ENCODE measurements at regions not wholly inside any gene's neighbourhood (a gene's known extent, or its start where the extent isn't known, plus 50 kb on each side); places are given as distances from the start of the nearest gene placed in this dataset.
"Not testable (repeated sequence)": the region's sequence is repeated elsewhere in the genome, so short reads cannot be mapped to it uniquely, and the experiment has no call there.

DNA sequence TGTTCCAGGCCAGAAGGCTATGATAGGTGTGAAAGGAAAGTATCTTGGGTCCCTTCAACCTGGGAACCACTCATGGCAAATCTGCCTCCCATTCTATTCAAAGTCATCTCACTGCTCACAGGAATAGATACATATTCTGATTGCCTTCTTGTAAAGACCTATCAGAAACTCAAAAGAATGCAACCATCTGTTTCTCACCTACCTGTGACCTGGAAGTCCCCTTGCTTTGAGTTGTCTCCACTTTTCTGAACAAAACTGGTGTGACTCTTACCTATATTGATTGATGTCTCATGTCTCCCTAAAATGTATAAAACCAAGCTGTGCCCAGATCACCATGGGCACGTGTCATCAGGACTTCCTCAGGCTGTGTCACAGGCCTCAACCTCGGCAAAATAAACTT lies 1149.3 kb downstream of the NSUN3 start:
- DNase-seq = no peak

DNA sequence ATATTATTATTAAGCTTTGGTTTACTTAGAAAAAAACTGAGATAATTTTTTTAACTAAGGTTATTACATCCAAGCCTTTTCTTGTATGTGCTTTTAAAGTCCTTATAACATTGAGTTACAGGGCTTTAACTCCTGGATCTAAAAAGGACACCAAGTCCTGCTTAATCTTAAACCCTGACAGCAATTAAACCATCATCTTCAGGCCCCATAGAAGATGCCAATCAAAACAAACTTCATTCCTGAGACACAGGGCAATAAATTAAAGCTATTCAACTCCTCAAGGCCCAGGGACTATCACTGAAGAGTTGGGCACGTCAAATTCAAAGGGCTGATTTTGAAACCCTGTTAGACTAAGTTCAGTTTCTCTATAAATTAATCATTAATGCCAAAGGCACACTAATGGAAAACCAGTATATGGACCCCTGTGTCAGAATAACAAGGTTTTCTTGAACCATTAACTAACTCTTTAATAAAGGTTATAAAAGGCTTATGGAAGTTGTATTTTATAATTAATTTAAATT lies 1152.6 kb downstream of the NSUN3 start:
- no peak for DNase-seq

DNA sequence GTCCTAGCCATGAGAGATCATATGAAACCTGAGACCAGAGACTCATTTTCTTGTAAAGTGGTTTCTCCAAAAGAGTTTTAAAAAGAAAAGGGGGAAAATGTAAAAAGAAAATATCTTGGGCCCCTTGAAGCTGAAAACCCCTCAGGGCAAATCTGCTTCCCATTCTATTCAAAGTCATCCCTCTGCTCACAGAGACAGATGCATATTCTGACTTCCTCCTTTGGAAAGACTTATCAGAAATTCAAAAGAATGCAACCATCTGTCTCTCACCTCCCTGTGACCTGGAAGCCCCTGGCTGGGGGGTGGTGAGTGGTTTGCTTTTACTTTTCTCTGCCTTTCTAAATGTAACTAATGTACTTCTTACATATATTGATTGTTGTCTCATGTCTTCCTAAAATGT lies 1154.8 kb downstream of the NSUN3 start:
- DNase-seq = no peak

DNA sequence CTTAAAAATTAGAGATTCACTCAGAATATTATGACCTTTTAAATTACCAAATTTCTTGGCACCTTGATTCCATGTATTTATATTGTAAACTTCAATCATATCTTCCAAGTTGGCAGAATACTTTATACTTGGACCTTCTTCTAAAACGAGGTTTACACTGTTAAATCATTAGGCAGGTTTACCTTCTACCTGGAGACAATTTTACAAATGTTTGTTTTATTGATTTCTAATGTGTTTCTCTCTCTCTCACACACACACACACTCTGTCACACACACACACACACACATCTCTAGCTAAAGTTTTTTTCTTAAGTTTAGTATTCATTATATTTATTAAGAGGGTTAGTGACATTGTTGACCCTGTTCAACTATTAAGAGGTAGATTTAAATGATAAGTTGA lies 1155.6 kb downstream of the NSUN3 start:
- DNase-seq = no peak

DNA sequence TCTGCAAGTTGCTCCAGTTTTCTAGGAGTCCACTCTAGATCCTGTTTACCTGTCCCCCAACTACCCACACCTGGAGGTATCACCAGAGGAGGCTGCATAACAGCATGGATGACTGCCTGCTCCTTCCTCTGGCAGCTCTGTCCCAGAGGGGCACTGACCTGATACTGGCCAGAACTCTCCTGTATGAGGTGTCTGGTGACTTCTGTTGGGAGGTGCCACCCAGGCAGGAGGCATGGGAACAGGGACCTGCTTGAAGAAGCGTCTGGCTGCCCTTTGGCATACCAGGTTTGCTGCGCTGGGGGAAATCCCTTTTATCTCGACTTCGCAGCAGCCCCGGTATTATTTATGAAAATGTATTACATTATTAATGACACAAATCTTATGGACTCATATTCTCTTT lies 1163.6 kb downstream of the NSUN3 start:
- no peak for DNase-seq

DNA sequence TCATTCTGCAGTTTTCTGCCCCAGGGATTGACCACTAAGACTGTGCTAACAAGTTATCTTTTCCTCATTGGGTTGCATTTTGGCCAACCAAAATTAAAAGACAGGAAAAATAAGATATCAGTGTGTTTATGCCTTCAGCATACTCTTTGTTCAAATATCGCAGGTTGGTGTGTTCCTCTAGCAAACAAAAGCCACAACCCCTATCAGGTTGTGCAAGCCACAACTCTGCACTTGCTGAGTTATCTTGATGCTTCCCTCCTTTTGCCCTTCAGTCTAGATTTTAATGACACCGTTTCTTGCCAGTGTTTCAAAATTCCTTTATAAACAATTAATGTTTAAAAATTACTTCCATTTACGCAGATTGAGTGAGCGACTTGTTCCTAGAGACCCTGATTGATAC lies 1164.2 kb downstream of the NSUN3 start:
- no peak for DNase-seq

DNA sequence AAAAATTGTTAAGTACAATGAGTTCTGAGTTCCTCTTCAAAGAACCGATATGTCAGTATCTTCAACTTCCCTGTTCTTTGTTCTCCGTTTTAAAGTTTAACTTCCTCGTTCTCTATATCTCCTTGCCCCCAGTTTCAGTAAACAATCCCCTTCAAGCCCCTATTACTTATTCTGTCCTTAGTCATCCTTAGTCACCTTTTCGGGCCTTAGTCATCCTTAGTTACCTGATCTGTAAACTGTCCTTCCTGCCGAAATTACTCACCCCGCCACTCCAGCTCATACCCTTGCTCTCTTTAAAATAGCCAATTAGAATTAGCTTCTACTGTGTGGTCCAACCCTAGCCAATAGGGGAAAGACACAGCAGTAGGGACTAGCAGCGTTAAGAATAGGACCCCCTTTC lies 1165.6 kb downstream of the NSUN3 start:
- DNase-seq = no peak

DNA sequence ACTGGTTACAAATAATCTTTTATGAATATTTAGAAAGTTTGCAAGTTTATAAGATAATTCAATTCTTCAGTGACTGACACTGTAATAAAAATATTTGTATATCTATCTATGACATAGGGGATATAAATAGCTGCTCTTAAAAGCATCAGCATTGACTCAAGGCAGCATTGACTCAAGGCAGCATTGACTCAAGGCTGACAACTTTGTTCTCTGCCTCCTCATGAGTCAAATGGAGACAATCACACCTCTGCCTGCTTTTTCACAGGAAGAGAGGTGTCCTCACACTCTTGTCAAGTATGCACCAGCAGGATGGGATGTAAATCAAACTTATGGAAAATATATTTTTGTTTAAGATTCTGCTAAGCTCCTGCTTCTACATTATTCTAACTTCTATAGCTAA lies 1173.1 kb downstream of the NSUN3 start:
- DNase-seq = no peak

DNA sequence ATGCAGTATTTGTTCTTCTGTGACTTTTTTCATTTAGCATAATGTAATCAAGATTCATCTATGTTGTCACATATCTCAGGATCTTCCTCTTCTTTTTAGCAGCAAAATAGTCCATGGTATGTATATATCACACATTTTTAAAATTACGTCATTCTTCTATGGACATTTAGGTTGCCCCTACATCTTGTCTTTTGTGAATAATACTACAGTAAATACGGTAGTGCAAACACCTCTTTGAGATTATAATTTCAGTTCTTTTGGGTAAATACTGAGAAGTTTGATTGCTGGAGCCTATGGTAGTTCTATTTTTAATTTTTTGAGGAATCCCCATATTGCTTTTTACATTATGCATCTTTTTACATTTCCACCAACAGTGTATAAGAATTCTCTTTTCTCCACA lies 1174.9 kb downstream of the NSUN3 start:
- no peak for DNase-seq

DNA sequence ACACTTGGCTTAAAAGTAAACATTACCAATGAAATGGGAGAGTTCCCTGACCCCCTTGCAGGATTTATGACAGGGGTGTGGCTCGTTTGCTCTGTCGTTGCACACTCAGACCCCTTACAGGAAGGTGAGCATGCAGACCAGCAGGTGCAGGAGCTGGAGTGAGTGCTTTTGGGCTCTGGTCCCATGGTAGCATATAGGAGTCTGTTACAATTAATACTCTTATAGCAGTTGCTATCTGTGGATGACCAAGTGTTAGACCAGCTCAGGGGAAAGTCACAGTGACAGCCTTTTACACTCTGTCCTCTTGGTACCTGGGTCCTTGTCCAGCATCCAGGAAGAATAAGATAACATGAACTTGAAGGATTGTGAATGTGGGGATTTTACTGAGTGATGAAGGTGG lies 1177.5 kb downstream of the NSUN3 start:
- DNase-seq = no peak

DNA sequence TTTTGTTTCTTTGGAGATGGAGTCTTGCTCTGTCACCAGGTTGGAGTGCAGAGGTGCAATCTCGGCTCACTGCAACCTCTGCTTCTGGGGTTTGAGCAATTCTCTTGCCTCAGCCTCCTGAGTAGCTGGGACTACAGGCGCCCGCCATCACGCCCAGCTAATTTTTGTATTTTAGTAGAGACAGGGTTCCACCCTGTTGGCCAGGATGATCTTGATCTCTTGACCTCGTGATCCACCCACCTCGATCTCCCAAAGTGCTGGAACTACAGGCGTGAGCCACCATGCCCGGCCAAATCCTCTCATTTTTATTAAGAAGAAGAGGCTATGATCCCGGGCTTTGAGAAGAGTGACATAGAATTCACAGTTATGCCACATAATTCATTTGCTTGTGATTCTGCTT lies 1178.4 kb downstream of the NSUN3 start:
- DNase-seq = not testable (repeated sequence)

DNA sequence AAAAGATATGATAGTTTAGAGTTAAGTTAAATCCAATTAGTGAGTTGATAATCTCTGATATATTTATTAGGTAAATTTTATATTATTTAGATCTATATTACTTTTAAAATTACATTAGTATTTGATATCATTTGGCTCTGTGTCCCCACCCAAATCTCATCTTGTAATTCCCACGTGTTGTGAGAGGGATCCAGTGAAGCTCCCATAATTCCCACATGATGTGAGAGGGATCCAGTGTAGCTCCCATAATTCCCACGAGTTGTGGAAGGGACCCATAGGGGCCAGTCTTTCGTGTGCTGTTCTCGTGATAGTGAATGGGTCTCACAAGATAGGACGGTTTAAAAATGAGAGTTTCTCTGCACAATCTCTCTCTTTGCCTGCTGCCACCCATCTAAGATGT lies 1183.6 kb downstream of the NSUN3 start:
- no peak for DNase-seq

DNA sequence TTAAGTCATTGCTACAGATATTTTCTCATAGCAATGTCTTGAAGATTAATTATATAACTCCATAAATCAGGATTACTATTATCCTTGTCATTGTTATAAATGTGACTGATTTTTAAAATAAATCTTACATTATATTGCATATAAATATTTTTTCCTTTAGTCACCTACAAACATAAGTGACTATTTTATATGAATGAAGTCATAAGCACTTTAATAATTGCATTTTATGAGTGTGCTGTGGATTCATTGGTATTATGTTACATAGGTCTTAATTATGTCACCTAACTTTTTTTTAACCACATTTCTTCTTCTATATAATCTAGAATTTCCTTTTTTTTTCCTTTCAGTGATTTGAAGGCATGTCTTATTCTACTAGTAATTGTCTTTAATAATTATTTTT lies 1191.2 kb downstream of the NSUN3 start:
- DNase-seq = no peak

DNA sequence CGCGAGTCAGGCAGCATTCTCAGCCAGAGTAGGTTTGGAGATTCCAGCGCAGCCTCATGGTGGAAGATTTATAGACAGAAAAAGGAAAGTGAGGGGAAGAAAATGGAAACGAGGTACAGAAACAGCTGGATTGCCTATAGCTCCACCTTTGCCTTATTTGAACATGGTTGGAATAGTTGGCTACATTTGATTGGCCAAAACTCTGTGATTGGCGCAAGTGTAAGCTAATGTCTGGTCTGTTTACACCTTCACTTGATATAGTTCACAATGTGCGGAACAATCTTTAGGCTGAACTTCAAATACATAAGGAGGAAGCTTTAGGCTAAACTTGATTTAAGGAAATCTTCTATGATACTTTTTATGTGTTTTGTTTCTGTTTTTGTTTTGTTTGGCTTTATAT lies 1191.9 kb downstream of the NSUN3 start:
- no peak for DNase-seq

DNA sequence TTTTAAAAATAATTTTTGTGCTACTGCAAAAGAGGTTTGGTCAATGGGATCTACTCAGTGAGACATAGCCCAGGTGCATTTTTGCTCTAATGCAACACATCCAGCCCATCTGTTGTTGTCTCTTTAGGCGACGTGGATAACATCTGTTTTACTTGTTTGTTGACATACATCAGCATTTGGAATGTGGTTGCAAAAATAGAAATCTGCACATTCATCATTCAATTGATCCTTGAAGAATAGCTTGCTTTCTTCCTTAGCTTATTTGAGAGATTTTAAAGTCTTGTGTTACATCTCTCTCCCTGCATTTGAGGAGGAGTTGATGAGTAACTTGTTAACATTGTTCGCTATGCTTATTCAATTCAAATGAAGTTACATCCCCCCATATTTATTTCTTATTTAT lies 1202.3 kb downstream of the NSUN3 start:
- DNase-seq = peak; percentile 63

DNA sequence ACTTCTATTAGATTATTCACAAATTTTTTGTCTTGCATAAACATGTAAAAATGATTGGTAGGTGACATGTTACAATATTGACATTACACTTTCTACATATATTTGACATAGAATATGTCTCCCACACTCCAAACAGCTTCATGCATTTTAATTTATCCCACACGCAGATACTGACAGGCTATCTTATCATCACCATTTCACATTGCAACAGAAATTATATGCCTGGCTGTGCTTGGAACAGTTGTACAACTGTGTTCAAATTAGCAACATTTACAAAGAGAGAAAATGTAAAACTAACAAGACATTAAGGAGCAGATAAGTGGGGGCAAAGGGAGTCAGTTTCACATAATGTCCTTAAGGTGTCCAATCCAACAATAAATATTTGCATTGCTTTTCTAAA lies 1208.5 kb downstream of the NSUN3 start:
- DNase-seq = no peak

DNA sequence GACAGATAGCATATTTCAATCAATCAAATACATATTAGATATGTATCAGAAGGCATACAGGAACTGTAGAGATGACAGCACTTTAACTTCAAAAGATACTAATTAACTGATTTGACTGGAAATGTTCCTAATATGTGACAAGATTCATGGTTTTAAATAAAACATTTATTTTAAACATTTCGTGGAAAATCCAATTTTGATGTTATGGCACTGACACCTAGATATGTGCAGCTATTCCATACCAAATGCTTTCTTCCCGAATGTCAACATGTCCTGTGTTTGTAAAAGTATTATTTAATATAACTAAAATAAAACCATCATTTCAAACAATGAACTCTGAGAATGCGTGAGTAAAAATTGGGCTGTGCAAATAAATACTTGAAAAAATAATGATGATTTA lies 1209.3 kb downstream of the NSUN3 start:
- no peak for DNase-seq

DNA sequence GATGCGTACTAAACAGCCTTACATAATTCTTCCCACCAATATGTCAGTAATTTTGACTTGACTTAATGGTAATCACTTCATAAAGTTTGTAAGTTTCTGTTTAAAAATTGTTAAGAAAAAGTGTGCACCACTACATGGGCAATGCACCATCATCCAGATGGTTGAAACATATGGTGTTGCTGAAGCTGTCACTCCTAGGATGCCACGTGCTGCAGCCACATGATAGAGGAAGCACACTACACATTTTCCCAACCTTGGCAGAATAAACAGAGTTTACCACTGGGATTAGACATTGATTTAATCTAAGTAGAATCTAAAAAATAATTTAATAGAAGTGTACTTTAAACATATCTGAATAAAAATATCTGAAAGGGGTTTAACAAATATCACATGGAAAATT lies 1209.9 kb downstream of the NSUN3 start:
- peak; percentile 85 for DNase-seq

DNA sequence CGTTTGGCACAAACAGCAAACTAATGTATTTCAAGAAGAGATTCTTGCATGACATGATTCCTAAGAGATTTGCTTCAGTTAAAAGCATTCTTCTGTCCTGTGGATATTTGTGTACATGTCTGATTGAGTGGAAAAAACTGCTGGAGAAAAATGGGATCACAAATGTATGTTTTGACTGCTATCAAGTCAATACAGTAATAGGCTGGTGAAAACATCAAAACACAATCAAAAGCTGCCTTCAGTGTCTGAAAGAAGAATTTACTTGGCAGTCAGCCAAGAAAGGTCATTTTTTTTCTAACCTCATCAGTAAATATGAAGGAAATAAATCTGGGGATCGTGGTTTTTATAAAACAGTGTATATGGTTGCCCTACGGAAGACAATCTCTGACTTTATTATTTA lies 1214.8 kb downstream of the NSUN3 start:
- peak; percentile 14 for DNase-seq

DNA sequence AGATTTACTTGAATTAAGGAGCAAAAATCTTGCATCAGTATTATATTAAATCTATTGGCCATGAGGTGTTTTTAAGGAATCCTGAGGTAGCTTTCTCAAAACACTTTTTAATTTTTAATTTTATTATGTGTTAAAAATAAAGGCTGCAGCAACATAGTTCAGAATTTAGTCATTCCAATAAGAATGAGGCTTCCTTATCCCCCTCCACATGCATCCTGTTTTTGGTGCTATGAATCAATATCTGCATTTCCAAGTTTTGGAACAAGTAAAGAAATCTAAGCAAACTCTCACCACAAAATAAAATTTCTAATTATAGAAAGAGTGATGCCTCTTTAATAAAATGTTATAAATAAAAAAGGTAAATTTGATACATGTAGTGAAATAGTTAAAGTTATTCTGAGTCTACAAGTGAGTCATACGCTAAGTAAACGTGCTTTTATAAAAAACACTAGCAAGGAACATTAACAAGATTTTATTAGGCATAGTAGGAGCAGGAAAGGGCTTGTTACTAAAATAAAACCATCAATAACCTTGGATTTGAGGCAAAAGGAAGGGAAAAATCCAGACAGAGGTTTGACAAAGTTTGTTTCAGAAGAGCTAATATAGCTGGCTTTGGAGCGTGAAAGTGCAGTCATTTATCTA lies 1218.0 kb downstream of the NSUN3 start:
- DNase-seq = no peak

DNA sequence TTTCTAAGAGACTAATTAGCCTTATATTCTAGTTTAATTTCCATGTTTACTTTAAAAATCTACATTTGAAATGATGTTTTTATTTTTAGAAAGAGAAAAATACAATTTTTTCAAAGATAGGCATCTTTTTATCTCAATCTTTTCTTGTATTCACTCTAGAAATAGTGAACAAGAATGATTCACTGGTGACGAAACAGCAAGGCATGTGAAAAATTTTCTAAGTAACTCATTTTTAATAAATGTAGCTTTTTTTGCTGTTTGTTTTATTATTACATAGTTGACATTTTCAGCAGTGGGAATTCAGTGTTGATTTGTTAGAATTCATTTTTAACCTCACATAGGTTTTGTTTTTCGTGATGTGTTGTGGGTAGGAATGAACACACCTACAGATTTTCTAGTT lies 1226.4 kb downstream of the NSUN3 start:
- DNase-seq = no peak

DNA sequence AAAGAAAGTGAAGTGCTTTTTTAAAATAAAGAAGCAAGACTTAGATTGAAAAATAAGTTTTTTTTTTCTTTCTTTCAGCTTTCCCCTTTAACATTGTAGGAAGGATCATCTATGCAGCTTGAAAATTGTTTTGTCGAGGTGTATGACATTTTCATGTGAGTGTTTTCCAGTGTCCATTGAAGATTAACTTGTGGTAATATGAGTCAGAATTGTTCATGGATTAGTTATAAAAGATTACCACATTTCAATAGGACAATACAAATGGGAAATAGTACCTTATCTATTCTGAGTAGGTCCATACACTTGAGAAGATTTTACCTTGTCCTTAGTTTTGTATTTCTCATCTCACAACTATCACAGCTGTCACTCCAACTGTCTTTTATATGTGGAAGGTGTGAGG lies 1234.7 kb downstream of the NSUN3 start:
- DNase-seq = no peak

DNA sequence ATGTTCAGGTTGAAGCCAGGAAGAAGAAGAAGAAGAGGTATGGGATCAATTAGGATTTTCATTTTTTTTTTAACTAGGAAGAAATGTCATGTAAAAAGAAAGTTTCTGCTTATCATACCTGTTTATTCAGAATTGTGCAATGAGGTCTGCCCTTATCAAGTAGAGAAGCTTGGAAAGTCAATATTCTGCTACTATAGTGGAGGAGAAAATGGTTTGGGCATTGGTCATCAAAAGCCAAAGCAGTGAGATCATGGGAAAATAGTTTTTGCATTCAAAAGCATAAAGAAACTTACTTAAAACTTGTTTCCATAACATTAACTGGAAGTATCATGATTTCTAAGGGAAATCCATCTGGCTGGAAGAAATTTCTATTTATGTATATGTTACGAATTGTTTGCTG lies 1239.2 kb downstream of the NSUN3 start:
- no peak for DNase-seq

DNA sequence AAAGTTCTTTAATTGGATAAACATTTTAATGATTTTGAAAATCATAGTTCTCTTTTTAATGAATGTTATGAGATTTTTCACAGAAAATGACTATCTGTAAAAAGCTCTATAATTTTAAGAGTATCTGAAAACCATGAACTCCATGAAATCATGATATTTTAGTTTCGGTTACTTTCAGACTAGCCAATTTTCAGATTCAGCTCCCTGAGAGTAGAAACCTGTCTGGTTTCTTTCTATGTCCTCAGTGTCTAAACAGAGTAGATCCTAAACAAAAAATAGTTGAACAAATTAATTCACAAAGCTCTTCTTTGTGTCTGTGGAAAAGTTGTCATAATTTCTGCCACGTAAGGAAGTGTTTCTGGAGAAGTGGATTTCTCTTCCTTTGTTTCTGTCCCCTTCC lies 1247.7 kb downstream of the NSUN3 start:
- DNase-seq = no peak

DNA sequence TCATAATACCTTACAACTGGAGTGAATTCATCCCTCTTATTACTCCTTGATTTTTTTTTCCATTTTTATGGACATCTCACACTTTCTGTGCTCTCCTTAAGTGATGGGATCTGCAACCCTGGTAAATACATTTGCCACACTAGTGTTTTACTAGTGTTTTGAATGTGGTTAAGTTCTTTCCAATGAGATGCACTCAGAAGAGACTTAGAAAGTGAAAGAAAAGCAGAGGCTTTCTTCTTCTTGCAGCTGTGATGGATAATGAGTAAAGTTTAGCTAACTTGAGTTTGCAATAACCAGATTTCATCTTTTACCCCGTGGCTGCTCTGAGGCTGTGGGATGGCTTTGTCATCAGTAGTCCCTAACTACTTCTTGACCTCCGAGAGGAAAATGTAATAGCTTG lies 1248.4 kb downstream of the NSUN3 start:
- DNase-seq = no peak

DNA sequence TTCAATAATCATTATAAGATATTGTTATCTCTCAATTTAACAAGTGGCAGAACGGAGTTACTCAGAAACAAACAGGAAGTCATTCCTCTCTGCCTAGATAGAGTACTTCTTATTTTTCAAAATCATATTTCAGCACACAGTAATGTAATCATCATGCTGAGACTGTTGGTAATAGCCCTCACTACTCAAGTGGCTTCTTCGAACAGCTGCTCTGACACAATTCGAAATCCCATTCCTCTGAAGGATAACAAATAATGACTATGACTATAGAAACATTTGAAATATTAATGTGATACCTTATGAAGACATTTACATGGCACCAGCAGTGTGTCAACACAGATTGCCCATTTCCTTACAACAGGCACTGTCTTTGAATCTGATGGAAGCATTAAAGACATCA lies 1249.8 kb downstream of the NSUN3 start:
- DNase-seq = no peak

Measured in NCI-H82 (cell line).